Stimulated activated CD4-positive, alpha-beta T cell treated with anti-CD3 and anti-CD28 coated beads, TNF-alpha, amount 100 ng/mL, for 48 hours (primary cell): ENCODE measurements at regions not wholly inside any gene's neighbourhood (a gene's known extent, or its start where the extent isn't known, plus 50 kb on each side); places are given as distances from the start of the nearest gene placed in this dataset.

ENCODE experiments used
- DNase-seq, 3 donors: peaks; one replicate each; pipeline ENCODE4 v3.0.0-alpha.2; 2020; ENCODE audit warnings: low read depth in 3 of 3

GRCh38 chr5:68407311-68408239 is 192.0 kb downstream of the PIK3R1 start:
- no peak for DNase-seq

GRCh38 chr5:68408345-68408871 is 192.9 kb downstream of the PIK3R1 start:
- DNase-seq: no peak

GRCh38 chr5:68409259-68409658 is 193.7 kb downstream of the PIK3R1 start:
- DNase-seq: no peak

- no peak for DNase-seq
These were observed 195.6 kb downstream of the PIK3R1 start for GRCh38 chr5:68411161-68411560.

GRCh38 chr5:68415177-68416085 is 199.9 kb downstream of the PIK3R1 start:
- DNase-seq: no peak

GRCh38 chr5:68416714-68417113 is 201.2 kb downstream of the PIK3R1 start:
- no peak for DNase-seq

GRCh38 chr5:68418201-68418600 is 202.6 kb downstream of the PIK3R1 start:
- no peak for DNase-seq

GRCh38 chr5:68418680-68419079 is 203.1 kb downstream of the PIK3R1 start:
- DNase-seq: no peak

GRCh38 chr5:68419081-68419636 is 203.6 kb downstream of the PIK3R1 start:
- no peak for DNase-seq

- DNase-seq: no peak
These were observed 204.3 kb downstream of the PIK3R1 start for GRCh38 chr5:68419637-68420452.

GRCh38 chr5:68420476-68421344 is 205.2 kb downstream of the PIK3R1 start:
- no peak for DNase-seq

- no peak for DNase-seq
These were observed 206.1 kb downstream of the PIK3R1 start for GRCh38 chr5:68421485-68422220.

- DNase-seq: no peak
These were observed 207.7 kb downstream of the PIK3R1 start for GRCh38 chr5:68423154-68423811.

- no peak for DNase-seq
These were observed 209.4 kb downstream of the PIK3R1 start for GRCh38 chr5:68424799-68425537.

- DNase-seq: no peak
These were observed 211.0 kb downstream of the PIK3R1 start for GRCh38 chr5:68426586-68426985.

- DNase-seq: no peak
These were observed 212.8 kb downstream of the PIK3R1 start for GRCh38 chr5:68428231-68428811.

- DNase-seq: no peak
These were observed 214.0 kb downstream of the PIK3R1 start for GRCh38 chr5:68429510-68429909.

- no peak for DNase-seq
These were observed 214.7 kb downstream of the PIK3R1 start for GRCh38 chr5:68430279-68430678.
